GM18870 (cell line): ENCODE measurements at regions not wholly inside any gene's neighbourhood (a gene's known extent, or its start where the extent isn't known, plus 50 kb on each side); places are given as distances from the start of the nearest gene placed in this dataset.

Experiments used
- ATAC-seq: cut with Tn5 transposase; IDR thresholded peaks from one replicate; pipeline ENCODE4 v1.9.1; 2021; ENCODE audit warnings: moderate library complexity; ENCODE audit not compliant: unreplicated experiment

DNA sequence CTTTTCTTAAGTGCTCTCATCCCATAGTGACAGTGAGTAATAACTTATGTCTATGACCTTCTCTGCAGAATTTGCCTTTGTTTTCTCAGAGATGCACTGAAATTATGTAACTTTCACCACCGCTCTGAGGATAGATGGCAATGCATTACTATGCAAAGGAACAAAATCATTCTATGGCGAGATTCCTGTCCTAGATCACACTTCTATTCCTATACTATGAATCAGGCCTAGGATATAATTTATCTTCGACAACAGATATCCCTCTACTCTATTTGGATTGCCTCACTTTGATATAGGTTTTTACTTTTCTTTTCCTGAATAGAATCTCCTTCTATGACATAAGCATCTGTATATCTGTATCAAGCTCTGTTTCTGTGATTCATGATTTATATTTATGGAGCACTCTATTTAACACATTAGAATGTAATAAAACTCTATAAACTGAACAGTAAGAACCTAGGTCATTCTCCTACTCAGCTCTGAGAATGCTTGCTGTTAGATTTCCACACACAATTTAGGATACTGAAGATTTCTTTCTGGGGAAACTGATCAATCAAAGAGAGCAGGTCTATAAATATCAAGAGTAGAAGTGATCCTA, 1082.3 kb upstream of the ADGRL3 start:
- no peak for ATAC-seq

DNA sequence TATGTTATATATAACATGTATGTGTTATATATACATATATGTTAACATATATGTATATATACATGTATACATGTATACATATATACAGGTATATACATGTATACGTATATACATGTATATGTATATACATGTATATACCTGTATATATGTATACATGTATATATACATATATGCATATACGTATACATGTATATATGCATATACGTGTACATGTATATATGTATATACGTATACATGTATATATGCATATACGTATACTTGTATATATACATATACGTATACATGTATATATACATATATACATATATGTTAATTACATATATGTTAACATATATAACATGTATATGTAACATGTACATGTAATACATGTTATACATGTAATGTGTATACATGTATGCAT, 1077.3 kb upstream of the ADGRL3 start:
- ATAC-seq, result no peak

DNA sequence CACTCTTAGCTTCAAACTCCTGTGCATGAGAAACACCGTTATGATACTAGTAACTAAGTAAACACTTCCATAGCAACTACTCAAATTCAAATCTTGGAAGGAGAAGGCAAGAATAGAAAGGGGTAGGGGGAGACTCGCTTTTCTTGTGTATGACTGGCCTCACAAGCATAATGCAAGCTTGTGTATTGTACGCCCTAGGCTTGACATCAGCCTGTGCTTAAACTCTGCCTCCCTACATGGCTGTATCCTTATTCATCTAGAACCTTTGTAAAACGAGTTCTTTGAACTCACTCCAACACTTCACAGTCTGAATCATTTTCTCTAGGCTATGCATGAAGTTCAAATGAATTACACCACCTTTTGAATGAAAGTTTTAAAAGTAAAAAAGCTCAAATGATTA, 1071.2 kb upstream of the ADGRL3 start:
- no peak for ATAC-seq

DNA sequence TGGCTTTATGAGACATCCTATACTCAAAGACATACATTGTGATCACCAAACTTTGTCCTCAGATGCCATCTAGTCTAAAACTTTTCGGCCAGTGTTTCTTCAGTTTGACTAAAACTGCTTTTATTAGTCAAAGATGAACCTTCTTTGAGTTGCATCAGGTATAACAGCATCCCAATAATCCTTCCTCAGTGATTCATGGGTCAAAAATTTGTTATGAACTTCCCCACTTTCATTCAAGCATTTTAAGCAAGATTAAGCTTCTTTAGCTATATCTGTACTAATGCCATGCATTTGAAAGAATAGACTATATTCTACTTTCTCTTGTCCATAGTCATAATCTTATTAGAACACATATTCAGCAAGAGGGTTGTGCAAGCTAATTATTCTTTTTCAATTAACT, 1070.4 kb upstream of the ADGRL3 start:
- no peak for ATAC-seq

DNA sequence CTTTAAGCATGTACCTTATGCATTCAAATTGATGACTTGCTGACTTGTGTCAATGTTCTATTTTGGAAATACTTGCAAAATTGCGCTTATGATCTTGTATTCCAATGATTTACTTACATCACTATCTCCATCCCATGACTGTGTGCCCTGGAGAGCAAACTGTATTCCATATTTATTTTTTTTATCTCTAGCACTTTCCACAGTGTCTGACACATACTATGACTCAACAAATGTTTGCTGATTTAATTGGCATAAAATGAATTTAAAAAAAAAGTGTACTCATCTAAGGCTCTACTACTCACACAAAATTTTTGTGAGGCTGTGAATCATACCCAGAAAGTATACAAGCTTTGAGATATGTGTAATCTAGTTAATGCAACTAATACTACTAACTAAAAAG, 1066.8 kb upstream of the ADGRL3 start:
- ATAC-seq, result no peak

DNA sequence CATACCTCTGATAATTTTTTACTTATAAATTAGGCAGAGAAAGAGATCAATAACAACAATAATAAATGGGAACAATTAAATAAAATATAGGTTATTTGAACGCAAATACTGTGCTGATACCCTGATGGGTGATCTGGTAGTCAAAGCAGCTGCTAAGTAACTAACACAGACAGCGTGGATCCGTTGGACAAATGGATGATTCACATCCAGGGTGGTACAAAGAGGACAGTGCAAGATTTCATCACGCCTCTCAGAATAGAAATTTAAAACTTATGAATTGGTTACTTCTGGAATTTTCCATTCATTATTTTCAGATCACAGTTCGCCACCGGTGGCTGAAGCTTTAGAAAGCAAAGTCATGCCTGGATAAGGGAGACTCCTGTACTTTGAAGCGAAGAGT, 1066.0 kb upstream of the ADGRL3 start:
- no peak for ATAC-seq

DNA sequence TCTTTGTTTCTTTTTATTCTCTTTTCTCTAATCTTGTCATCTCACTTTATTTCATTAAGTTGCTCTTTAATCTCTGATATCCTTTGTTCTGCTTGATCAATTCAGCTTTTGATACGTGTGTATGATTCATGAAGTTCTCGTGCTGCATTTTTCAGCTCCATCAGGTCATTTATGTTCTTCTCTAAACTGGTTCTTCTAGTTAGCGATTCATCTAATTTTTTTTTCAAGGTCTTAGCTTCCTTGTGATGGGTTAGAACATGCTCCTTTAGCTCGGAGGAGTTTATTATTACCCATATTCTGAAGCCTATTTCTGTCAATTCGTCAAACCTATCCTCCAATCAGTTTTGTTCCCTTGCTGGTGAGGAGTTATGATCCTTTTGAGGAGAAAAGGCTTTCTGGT, 1045.0 kb upstream of the ADGRL3 start:
- no peak for ATAC-seq

DNA sequence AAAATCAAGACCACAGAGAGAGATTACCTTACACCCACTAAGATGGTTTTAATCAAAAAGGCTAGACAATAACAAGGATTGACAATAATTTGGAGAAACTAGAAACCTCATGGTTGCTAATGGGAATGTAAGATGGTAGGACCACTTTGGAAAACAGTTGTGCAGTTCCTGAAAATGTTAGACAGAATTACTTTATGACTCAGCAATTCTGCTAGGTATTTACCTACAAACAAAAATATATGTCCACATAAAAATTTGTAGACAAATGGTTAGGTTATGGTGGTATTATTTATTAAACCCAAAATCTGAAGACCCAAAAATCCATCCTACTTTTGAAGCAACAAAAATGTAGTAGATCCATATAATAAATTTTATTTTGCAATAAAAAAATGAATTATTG, 1027.0 kb upstream of the ADGRL3 start:
- no peak for ATAC-seq

DNA sequence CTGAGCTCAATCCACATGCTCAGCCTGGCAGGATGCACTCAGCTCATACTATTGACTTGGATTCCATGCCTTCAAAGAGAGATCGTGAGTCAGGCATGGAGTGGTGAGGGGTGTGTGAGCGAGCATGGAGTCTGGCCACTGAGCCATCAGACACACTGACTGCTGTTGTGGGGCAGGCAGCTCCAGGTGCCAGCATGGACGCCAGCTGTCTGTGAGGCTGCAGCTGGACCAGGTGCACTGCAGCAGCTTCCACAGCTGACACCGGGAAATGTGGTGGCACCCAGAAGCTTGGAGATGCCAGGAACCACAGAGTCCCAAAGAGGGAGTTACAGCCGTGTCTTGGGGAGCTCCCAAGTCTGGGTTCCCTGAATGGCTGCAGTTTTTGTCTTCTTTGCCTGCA, 1026.4 kb upstream of the ADGRL3 start:
- ATAC-seq, result no peak

DNA sequence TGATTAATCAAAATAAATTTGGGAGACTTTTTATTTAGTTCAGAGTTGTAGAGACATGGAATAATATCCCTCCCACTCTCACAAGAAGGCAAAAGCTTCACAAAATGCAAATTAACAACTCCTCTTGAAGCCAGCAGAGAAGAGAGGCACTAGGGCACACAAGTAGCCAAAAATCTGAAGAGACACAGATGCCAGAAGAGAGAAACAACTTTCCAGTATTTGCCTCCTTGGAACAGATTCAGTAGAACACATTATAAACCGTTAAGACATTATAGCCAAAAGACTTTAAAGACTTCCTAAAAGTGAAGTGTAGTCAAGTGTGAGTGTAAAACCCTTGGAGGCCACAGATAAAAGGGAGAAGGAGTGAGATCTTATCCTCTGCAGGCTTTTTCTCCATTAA, 1024.9 kb upstream of the ADGRL3 start:
- no peak for ATAC-seq

DNA sequence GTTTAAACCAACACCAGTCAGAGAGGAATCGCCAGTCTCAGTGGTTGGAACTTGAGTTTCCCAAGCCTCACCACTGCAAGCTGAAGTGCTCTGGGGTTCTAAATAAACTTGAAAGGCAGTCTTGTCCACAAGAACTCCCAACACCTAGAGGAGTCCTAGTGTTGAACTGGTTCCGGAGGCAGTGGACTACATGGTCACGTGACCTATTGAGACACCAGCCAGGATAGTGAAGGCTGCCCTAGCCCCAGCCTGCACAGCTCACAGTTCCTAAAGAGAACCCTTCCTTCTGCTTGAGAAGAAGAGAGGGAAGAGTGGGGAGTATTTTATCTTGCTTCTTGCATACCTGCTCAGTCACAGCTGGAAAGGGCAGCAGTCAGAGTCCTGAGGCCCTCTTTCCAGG, 1012.7 kb upstream of the ADGRL3 start:
- ATAC-seq, result no peak

DNA sequence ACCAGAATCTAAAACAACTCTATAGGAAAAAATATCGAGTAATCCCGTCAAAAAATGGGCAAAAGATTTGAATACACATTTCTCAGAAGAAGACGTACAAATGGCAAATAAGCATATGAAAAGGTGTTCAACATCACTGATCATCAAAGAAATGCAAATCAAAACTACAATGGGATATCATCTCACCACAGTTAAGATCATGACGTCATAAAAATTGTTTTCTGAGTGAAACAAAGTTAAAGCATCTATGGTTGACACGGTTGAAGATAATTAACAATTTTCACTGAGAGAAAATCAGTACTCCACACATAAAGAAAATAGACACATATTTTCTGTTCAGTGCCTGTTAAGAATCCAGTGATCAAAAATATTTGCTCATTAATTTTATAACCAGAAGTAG, 1010.8 kb upstream of the ADGRL3 start:
- ATAC-seq, result no peak

DNA sequence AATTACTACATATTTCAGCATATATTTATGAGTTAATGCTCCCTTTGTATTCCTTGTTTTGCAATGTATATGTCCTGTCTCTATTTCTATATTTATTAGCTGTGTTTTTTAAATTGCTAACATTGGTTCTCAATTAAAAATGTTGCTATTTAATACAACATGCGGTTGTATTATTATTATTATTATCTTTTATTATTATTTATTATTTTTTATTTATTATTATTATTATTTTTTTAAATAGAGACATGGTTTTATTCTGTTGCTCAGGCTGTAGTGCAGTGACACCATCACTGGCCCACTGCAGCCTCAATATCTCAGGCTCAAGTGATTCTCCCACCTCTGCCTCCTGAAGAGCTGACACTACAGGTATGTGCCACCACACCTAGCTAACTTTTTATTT, 1005.9 kb upstream of the ADGRL3 start:
- no peak for ATAC-seq

DNA sequence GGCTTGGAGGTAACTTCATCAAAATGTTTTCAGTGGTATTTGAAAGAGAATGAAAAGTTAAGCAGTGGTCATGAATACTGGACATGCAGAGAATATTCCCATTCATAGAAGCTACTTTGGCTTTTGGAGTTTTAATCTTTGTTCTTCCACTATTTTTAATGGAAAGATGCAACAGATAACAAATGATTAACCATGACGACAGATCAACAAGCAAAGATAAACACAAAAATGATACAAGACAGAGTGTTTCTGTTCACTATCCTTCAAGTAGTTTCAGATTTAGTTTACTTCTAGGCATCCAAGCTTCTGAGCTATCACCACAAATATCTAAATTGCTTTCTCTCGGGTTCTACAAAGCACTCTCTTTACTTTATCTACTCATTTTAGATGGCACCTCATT, 1004.9 kb upstream of the ADGRL3 start:
- ATAC-seq, result no peak

DNA sequence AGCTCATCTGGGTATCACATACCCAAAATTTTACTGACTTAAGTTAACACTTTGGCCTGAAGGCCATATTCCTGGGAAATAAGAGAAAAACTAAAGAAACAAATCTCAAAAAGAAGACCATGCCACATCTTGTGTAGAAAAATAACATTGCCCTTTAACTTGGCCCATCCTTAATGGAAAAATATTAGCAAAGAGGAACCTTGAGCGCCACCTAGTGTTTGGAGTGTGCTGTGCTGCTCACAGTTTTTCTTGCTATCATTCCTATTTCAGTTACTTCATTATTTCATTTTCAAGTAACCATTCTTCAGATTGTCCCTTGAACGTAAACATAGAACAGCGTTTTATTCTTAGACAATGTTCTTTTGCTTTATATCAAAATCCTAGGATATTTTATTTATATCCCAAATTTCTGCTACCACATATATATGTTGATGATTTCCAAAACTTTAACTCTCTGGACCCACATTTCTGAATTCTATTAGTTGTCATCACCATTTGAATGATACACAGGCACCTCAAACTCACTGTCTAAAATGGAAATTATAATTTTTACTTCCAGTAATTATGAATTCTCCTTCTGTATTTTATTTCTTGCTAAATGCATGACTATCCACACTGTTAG, 999.0 kb upstream of the ADGRL3 start:
- peak; percentile 86 for ATAC-seq

DNA sequence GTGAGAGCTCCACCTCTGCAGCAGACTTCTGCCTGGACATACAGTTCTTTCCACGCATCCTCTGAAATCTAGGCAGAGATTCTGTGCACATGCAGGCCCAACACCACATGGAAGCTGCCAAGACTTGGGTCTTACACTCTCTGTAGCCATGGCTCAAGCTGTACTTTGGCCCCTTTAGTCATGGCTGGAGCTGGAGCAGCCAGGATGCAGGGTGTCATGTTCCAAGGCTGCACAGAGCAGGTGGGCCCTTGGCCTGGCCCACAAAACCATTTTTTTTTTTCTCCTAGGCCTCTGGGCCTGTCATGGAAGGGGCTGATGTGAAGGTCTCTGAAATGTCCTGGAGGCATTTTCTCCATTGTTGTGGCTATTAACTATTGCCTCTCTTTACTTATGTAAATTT, 990.5 kb upstream of the ADGRL3 start:
- no peak for ATAC-seq

DNA sequence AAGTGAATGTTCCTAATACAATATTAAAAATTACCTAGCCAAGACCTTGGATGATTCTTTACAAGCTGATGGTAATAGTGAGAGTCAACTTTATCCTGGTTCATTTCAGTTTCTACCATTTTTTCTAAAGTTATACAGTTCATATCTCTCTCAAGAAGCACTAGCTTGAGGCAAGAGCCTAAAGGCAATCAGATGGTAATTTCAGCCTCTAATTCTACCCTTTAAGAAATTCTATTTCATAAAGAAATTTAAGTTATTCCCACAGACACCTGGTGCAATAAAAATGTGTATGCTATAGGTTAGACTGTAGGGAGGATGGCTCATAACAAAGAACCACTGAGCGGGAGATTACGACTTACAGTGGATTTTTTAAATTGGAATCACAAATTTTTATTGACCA, 984.2 kb upstream of the ADGRL3 start:
- ATAC-seq, result no peak

DNA sequence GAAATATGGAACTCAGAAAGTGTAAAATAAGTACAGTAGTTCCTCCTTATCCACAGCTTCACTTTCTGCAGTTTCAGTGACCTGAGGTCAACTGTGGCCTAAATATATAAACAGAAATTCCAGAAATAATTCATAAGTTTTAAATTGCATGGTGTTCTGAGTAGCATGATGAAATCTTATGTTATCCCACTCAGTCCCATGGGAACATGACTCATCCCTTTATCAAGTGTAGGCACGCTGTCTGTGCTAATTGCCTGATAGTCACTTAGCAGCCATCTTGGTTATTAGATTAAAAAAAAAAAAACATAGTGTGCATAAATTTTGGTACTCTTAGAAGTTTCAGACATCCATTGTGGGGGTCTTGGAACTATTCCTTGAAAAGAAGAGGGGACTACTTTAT, 983.4 kb upstream of the ADGRL3 start:
- no peak for ATAC-seq

DNA sequence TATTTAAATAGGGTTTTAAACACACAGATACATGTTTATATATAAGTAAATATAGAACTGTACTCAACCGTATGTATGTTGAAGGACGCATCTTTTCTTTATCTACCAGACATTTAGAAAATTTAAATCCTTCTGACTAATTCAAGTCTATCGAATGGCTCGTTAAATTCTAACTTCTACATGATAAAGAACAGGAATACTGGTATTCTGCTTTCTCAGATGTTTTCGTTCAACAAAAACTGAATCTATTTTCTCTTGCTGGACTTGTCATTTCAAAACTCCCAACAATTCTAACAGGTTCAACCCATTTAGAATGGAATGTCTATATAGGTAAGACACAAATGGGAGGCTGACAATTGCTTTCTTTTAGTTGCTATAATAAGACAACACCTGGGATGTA, 978.3 kb upstream of the ADGRL3 start:
- no peak for ATAC-seq

DNA sequence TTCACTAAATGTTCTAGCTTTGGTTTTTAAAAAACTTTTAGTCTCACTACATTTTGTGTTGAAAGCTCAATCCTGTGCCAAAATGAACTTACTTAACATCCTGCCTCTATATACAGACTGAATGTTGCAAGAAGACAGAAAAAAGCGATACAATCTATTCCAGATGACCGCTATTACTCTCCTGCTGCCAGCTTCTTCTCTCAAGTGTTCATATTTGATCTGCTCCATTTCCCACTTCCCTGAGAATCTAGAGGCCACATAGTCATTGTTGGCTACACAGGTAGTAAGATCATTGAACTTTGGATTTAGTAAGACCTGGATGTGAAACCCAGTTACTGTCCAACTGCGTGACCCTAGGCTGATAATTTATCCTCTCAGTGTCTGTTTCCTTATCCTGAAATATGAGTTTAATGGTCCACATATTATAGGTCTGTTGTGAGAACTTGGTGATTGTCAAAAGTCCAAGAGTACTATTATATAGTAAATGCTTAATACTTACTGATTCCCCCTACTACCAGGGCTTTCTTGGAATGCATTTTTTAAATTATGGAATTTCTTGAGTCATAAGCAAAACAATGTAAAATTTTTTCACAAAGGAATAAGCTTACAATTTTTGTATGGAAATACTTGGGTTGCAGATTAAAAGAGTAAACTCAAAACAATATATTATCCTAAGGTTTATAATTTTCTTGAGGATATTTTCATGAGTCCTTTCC, 976.8 kb upstream of the ADGRL3 start:
- ATAC-seq, result no peak

DNA sequence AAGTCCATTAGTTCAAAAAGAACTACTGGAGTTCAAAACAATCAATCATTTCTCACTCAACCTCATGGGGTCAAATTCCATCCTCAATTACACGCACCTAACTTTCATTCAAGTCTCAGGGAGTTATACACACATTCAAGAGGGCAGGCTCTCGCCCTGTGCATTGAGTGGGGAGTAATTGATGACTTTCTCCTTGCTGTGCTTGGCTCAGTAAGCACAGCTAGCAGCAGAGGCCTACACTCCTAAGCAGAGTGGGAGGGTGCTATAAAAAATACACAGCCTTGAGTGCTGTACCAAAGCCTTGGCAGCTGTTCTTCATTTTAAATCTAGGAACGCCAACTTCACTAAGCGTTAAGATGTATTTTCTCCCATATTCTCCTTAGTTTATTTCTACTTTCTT, 958.3 kb upstream of the ADGRL3 start:
- no peak for ATAC-seq

DNA sequence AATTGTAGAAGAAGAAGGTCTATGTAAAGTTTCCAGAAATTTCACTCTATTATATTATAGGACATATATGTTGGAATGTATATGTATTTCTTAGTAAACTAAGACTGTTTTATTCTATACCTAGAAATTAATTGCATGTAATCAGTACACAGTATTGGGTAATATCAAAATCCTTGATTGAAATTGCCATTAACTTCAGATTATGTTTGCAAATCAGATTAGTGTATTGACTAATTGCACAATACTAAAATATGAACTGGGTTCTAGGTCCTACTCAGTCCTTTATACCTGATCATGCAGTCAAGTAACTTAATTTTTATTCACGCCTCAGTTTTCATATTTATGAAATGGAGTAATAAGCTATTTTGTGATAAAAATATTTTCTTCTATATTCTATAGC, 950.3 kb upstream of the ADGRL3 start:
- ATAC-seq, result no peak

DNA sequence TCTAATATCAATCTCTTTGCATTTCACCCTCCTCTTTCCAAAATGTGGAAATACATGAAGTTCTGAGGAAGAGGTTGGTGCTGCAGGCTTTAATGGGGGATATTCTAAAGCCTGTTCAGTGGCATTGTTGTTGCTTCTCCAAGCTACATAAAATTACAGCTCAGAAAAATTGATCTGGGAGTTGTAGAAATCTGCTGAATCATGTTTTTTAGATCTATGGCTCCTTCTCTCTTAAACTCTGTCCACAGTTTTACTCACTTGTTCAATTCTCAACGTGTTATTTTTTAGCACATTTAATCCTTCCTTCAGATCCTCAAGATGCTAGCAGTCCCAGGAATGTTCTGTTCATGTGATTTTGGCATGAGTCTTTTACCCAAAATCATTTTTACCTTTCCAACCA, 949.5 kb upstream of the ADGRL3 start:
- no peak for ATAC-seq
